ENCODE measurements at regions not wholly inside any gene's neighbourhood (a gene's known extent, or its start where the extent isn't known, plus 50 kb on each side); places are given as distances from the start of the nearest gene placed in this dataset.

GRCh38 chr13:63311587-63311986 lies 1895.9 kb upstream of the PCDH20 start:
- Mint-ChIP-seq H3K4me1 (no peaks in the 10 kb centered on the region), H3K27me3 (ENCODE audit: low read depth) (no peaks in the 10 kb centered on the region)
- no peak for ATAC-seq

GRCh38 chr13:63308549-63309165 lies 1893.0 kb upstream of the PCDH20 start:
- H3K4me1 Mint-ChIP-seq: no peaks in the 10 kb centered on the region
- H3K4me3 Mint-ChIP-seq: no peak overlapping the region
- no peak overlapping the region for H3K27ac Mint-ChIP-seq
- DNase-seq (ENCODE audit: low spot score) (no peak), ATAC-seq (no peak)
- CTCF ChIA-PET: no interaction called here
- no peaks in the 10 kb centered on the region for H3K27me3 Mint-ChIP-seq (ENCODE audit: low read depth)
- H3K36me3 Mint-ChIP-seq: peaks cover 5% of the 10 kb centered on the region; the same call in 1 of the 2 replicates
- peaks cover 11% of the 10 kb centered on the region for H3K9me3 Mint-ChIP-seq
- POLR2A ChIA-PET: no interaction called here
- no peak for TF ChIP-seq ZSCAN18 (CRISPR knock-in tag; IDR thresholded peaks at IDR 0.05)
- TF ChIP-seq FOXP1 (CRISPR knock-in tag; IDR thresholded peaks at IDR 0.05; ENCODE audit: borderline replicate concordance): no peak
- no peak for TF ChIP-seq CDX4 (CRISPR knock-in tag; IDR thresholded peaks at IDR 0.05; ENCODE audit: borderline replicate concordance)
- TF ChIP-seq FOXP4 (CRISPR knock-in tag; IDR thresholded peaks at IDR 0.05): no peak
- TF ChIP-seq USF1 (CRISPR knock-in tag; IDR thresholded peaks at IDR 0.05): no peak
- no peak for TF ChIP-seq TP53 (CRISPR knock-in tag; IDR thresholded peaks at IDR 0.05)
- TF ChIP-seq E2F1 (CRISPR knock-in tag; IDR thresholded peaks at IDR 0.05): no peak
- no peak for TF ChIP-seq ZNF532 (CRISPR knock-in tag; IDR thresholded peaks at IDR 0.05; ENCODE audit: borderline replicate concordance)
- TF ChIP-seq USF2 (CRISPR knock-in tag; IDR thresholded peaks at IDR 0.05): no peak
- TF ChIP-seq ZNF138 (CRISPR knock-in tag; conservative IDR thresholded peaks at IDR 0.05): no peak
- TF ChIP-seq JUN (CRISPR knock-in tag; IDR thresholded peaks at IDR 0.05): no peak
- TF ChIP-seq NR3C1 (CRISPR knock-in tag; conservative IDR thresholded peaks at IDR 0.05; ENCODE audit: low read depth): no peak
- TF ChIP-seq HMGA2 (CRISPR knock-in tag; IDR thresholded peaks at IDR 0.05): no peak
- no peak for TF ChIP-seq ATF1 (CRISPR knock-in tag; IDR thresholded peaks at IDR 0.05)
- no peak for TF ChIP-seq SMAD4 (CRISPR knock-in tag; IDR thresholded peaks at IDR 0.05)
- TF ChIP-seq ZNF396 (CRISPR knock-in tag; IDR thresholded peaks at IDR 0.05; ENCODE audit: borderline replicate concordance): no peak
- no peak for TF ChIP-seq ZNF281 (CRISPR knock-in tag; IDR thresholded peaks at IDR 0.05)

More at GRCh38 chr13:63311587-63311986, 1895.9 kb upstream of the PCDH20 start:
- DNase-seq (ENCODE audit: low spot score): no peak
- H3K4me3 Mint-ChIP-seq: no peak overlapping the region
- H3K27ac Mint-ChIP-seq: no peak overlapping the region
- H3K9me3 Mint-ChIP-seq: peaks cover 6% of the 10 kb centered on the region
- H3K36me3 Mint-ChIP-seq: no peaks in the 10 kb centered on the region
- CTCF ChIA-PET: no interaction called here
- TF ChIP-seq CREM (CRISPR knock-in tag; IDR thresholded peaks at IDR 0.05): no peak
- TF ChIP-seq GRHL2 (CRISPR knock-in tag; IDR thresholded peaks at IDR 0.05; ENCODE audit: insufficient replicate concordance, severe bottlenecking): no peak
- TF ChIP-seq GTF2I (CRISPR knock-in tag; conservative IDR thresholded peaks at IDR 0.05): no peak
- no peak for TF ChIP-seq NFYB (CRISPR knock-in tag; conservative IDR thresholded peaks at IDR 0.05; ENCODE audit: low read depth)
- TF ChIP-seq NFE2L1 (CRISPR knock-in tag; IDR thresholded peaks at IDR 0.05): no peak
- no peak for TF ChIP-seq ZNF671 (CRISPR knock-in tag; IDR thresholded peaks at IDR 0.05)
- no peak for TF ChIP-seq ZNF317 (CRISPR knock-in tag; IDR thresholded peaks at IDR 0.05; ENCODE audit: borderline replicate concordance, low read depth)
- no peak for TF ChIP-seq ZNF219 (CRISPR knock-in tag; IDR thresholded peaks at IDR 0.05; ENCODE audit: borderline replicate concordance)
- TF ChIP-seq ZNF121 (CRISPR knock-in tag; IDR thresholded peaks at IDR 0.05): no peak
- no peak for TF ChIP-seq ZNF263 (CRISPR knock-in tag; IDR thresholded peaks at IDR 0.05; ENCODE audit: low read depth)
- no peak for TF ChIP-seq SOX15 (CRISPR knock-in tag; IDR thresholded peaks at IDR 0.05)
- POLR2A ChIA-PET: no interaction called here
